GM23338 (cell line): ENCODE measurements at regions not wholly inside any gene's neighbourhood (a gene's known extent, or its start where the extent isn't known, plus 50 kb on each side); places are given as distances from the start of the nearest gene placed in this dataset.

Experiments used
- ATAC-seq: fragments of 200-7000 bp; cut with Tn5 transposase; 3 replicates; pipeline ENCODE4 v1.9.1; 2020
- DNase-seq: peaks from one replicate; pipeline ENCODE4 v3.0.0-alpha.2; 2015; ENCODE audit warnings: low spot score
- H2AFZ ChIP-seq: fragments of 200-600 bp; sonication (generic); 2 replicates; pipeline ENCODE4 v1.8.0; 2016; ENCODE audit warnings: antibody characterized with exemption, mild to moderate bottlenecking, moderate library complexity
- H3F3A ChIP-seq: fragments of 200-600 bp; sonication (generic); replicated peaks from 2 replicates; pipeline ENCODE4 v1.8.0; 2017; ENCODE audit warnings: antibody characterized with exemption, mixed run types, low read depth
- H3K27ac ChIP-seq: fragments of 200-600 bp; sonication (generic); 2 replicates; pipeline ENCODE4 v1.6.1; 2016; ENCODE audit warnings: low read depth
- H3K27me3 ChIP-seq: fragments of 200-600 bp; sonication (generic); 2 replicates; pipeline ENCODE4 v1.8.0; 2016; ENCODE audit warnings: mild to moderate bottlenecking, mixed run types, moderate library complexity; ENCODE audit not compliant: insufficient read depth
- H3K36me3 ChIP-seq: fragments of 200-600 bp; sonication (generic); 2 replicates; pipeline ENCODE4 v1.8.0; 2016; ENCODE audit warnings: mild to moderate bottlenecking; ENCODE audit not compliant: insufficient read depth
- H3K4me1 ChIP-seq: fragments of 200-600 bp; sonication (generic); 2 replicates; pipeline ENCODE4 v1.8.0; 2016; ENCODE audit warnings: mild to moderate bottlenecking, moderate library complexity; ENCODE audit not compliant: insufficient read depth
- H3K4me2 ChIP-seq: fragments of 200-600 bp; sonication (generic); 2 replicates; pipeline ENCODE4 v1.7.1; 2017; ENCODE audit warnings: mixed run types
- H3K4me3 ChIP-seq: fragments of 200-600 bp; sonication (generic); 2 replicates; pipeline ENCODE4 v1.6.1; 2016; ENCODE audit warnings: mixed run types
- H3K79me2 ChIP-seq: fragments of 200-600 bp; sonication (generic); replicated peaks from 2 replicates; pipeline ENCODE4 v1.8.0; 2017; ENCODE audit warnings: mild to moderate bottlenecking; ENCODE audit not compliant: insufficient read depth
- H3K9me2 ChIP-seq: fragments of 200-600 bp; sonication (generic); 2 replicates; pipeline ENCODE4 v1.8.0; 2017; ENCODE audit not compliant: insufficient read depth
- H4K20me1 ChIP-seq: fragments of 200-600 bp; sonication (generic); replicated peaks from 2 replicates; pipeline ENCODE4 v1.8.0; 2017; ENCODE audit warnings: mild to moderate bottlenecking; ENCODE audit not compliant: insufficient read depth
- H3K27ac Mint-ChIP-seq: 2 replicates; pipeline ENCODE4 v1.8.0; 2020; ENCODE audit warnings: inconsistent platforms, mild to moderate bottlenecking, moderate library complexity, mixed read lengths
- H3K27me3 Mint-ChIP-seq: 3 replicates; pipeline ENCODE4 v1.8.0; 2022; ENCODE audit warnings: low read depth, mild to moderate bottlenecking, moderate library complexity, mixed read lengths, inconsistent platforms; ENCODE audit not compliant: insufficient read depth, poor library complexity
- H3K36me3 Mint-ChIP-seq: 3 replicates; pipeline ENCODE4 v1.8.0; 2021; ENCODE audit warnings: low read depth, mild to moderate bottlenecking, inconsistent platforms, moderate library complexity, mixed read lengths
- H3K4me1 Mint-ChIP-seq: 3 replicates; pipeline ENCODE4 v1.8.0; 2020; ENCODE audit warnings: mild to moderate bottlenecking, inconsistent platforms, mixed read lengths
- H3K4me3 Mint-ChIP-seq: 3 replicates; pipeline ENCODE4 v1.8.0; 2021; ENCODE audit warnings: moderate library complexity, mild to moderate bottlenecking, inconsistent platforms, mixed read lengths
- H3K9me3 Mint-ChIP-seq: 3 replicates; pipeline ENCODE4 v1.8.0; 2020; ENCODE audit warnings: moderate library complexity, mild to moderate bottlenecking, inconsistent platforms, mixed read lengths
- CREB1 ChIP-seq: fragments of 250-450 bp; sonication (Bioruptor Pico); IDR thresholded peaks from 2 replicates; pipeline ENCODE4 v1.5.0; 2020; ENCODE audit warnings: low read depth, mild to moderate bottlenecking, moderate library complexity
- CTCF ChIP-seq, 2 experiments: fragments of 200-600 bp in 1 of 2; sonication (generic) in 1 of 2; conservative IDR thresholded peaks; 2 replicates each; pipeline versions ENCODE4 v1.5.1 to v1.6.1; 2016 to 2017; ENCODE audit warnings: antibody characterized with exemption in 2 of 2, low read depth in 2 of 2, mild to moderate bottlenecking in 2 of 2, moderate library complexity in 1 of 2
- ETS1 ChIP-seq: IDR thresholded peaks from 2 replicates; pipeline ENCODE4 v1.6.1; 2016; ENCODE audit warnings: antibody characterized with exemption
- EZH2 ChIP-seq: fragments of 200-600 bp; sonication (generic); IDR thresholded peaks from one replicate; pipeline ENCODE4 v1.8.0; 2017; ENCODE audit warnings: antibody characterized with exemption, mild to moderate bottlenecking, low read depth; ENCODE audit not compliant: unreplicated experiment
- EZH2phosphoT487 ChIP-seq: fragments of 200-600 bp; sonication (generic); IDR thresholded peaks from one replicate; pipeline ENCODE4 v1.8.1; 2018; ENCODE audit warnings: antibody characterized with exemption; ENCODE audit not compliant: unreplicated experiment
- JUNB ChIP-seq: IDR thresholded peaks from one replicate; pipeline ENCODE4 v1.6.1; 2016; ENCODE audit warnings: antibody characterized with exemption; ENCODE audit not compliant: unreplicated experiment
- NANOG ChIP-seq: IDR thresholded peaks from 2 replicates; pipeline ENCODE4 v1.6.1; 2016; ENCODE audit warnings: antibody characterized with exemption, borderline replicate concordance
- REST ChIP-seq: IDR thresholded peaks from one replicate; pipeline ENCODE4 v1.6.1; 2018; ENCODE audit warnings: antibody characterized with exemption; ENCODE audit not compliant: unreplicated experiment
- STAT1 ChIP-seq: IDR thresholded peaks from one replicate; pipeline ENCODE4 v1.6.1; 2016; ENCODE audit warnings: antibody characterized with exemption; ENCODE audit not compliant: unreplicated experiment
- ZNF331 ChIP-seq: fragments of 250-450 bp; sonication (Bioruptor Pico); IDR thresholded peaks from 2 replicates; pipeline ENCODE4 v1.5.0; 2020; ENCODE audit warnings: low read depth, mild to moderate bottlenecking, moderate library complexity
- ZNF462 ChIP-seq: fragments of 250-450 bp; sonication (Bioruptor Pico); IDR thresholded peaks from 2 replicates; pipeline ENCODE4 v1.5.0; 2020; ENCODE audit warnings: mild to moderate bottlenecking, moderate library complexity

- TF ChIP-seq ZNF462 (no peak), NANOG (no peak)
Observed at GRCh38 chr3:40913192-40913591, 286.1 kb upstream of the CTNNB1 start (continued).

GRCh38 chr3:40913641-40914040 is 285.7 kb upstream of the CTNNB1 start:
- DNase-seq (no peak), ATAC-seq (no peak)
- Histone ChIP-seq H3K79me2 (no peaks in the 10 kb centered on the region), H4K20me1 (no peaks in the 10 kb centered on the region), H3F3A (no peaks in the 10 kb centered on the region), H3K36me3 (no peaks in the 10 kb centered on the region), H3K27ac (no peak overlapping the region), H2AFZ (no peak overlapping the region), H3K27me3 (no peaks in the 10 kb centered on the region), H3K4me3 (no peak overlapping the region), H3K4me1 (peaks cover 3% of the 10 kb centered on the region; the same call in 1 of the 2 replicates), H3K9me2 (peaks cover 7% of the 10 kb centered on the region; the same call in 1 of the 2 replicates), H3K4me2 (no peak overlapping the region)
- H3K4me3 Mint-ChIP-seq: no peak overlapping the region
- peaks cover 7% of the 10 kb centered on the region; the same call in 2 of the 3 replicates for H3K4me1 Mint-ChIP-seq
- no peaks in the 10 kb centered on the region for H3K9me3 Mint-ChIP-seq
- H3K36me3 Mint-ChIP-seq: no peaks in the 10 kb centered on the region
- H3K27me3 Mint-ChIP-seq: peaks cover 3% of the 10 kb centered on the region
- no peak overlapping the region for H3K27ac Mint-ChIP-seq
- TF ChIP-seq EZH2phosphoT487 (no peak), STAT1 (no peak), CREB1 (no peak), ZNF331 (CRISPR knock-in tag) (no peak), REST (no peak), EZH2 (no peak), NANOG (no peak), ETS1 (no peak), JUNB (no peak), CTCF (conservative IDR thresholded peaks at IDR 0.05; ENCODE audit: low read depth in 2 of 2) (no peak)
